ENCODE measurements at regions not wholly inside any gene's neighbourhood (a gene's known extent, or its start where the extent isn't known, plus 50 kb on each side); places are given as distances from the start of the nearest gene placed in this dataset.

DNA sequence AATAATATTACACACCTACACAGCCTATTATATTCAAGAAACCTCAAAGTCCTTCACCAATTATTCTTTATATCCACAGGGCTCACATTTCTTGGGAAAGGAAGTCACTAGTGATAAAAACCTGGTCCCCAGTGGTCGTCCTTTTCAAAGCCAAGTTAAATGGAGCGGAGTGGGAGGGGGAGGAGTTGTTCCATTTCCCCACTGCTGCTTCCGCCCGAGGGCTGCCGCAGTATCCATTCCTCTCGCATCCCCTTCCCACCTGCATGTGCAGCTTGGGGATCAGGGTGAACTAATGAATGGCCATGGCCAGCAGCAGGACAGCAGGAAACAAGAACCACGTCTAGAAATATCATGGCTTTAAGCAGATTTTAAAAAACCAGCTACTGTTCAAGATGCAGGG is 76.4 kb upstream of the SEMA6D start:
- TF ChIP-seq TAF1 (IDR thresholded peaks at IDR 0.05; ENCODE audit: borderline replicate concordance, low read depth, low read length): no peak
- TF ChIP-seq POLR2A (IDR thresholded peaks at IDR 0.05; ENCODE audit: low read depth, low read length): no peak
- no peak for TF ChIP-seq POLR2AphosphoS5 (IDR thresholded peaks at IDR 0.05; ENCODE audit: low read depth, low read length)

Measured in GM12892 (cell line).